ENCODE measurements at regions not wholly inside any gene's neighbourhood (a gene's known extent, or its start where the extent isn't known, plus 50 kb on each side); places are given as distances from the start of the nearest gene placed in this dataset.

DNA sequence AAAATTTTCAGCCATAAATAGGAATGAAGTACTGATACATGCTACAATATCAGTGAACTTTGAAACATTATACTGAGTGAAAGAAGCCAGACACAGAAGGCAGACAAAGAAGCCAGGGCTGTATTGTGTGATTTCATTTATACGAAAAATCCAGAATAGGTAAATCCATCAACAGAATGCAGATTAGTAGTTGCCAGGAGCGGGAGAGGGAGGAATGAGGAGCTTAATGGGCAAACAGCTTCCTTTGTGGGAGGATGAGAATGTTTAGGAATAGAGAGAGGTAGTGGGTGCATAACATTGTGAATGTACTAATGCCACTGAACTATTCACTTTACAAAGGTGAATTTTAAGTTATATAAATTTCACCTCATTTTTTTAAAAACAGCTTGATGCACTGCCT lies 103.3 kb upstream of the SERTM1 start:
- Histone ChIP-seq H3K79me2 (ENCODE audit: control insufficient read depth in 1 of 2, insufficient read depth in 2 of 2, low read length in 2 of 2) (no peaks in the 10 kb centered on the region), H4K20me1 (replicated peaks in 1 of 2; ENCODE audit: control insufficient read depth in 1 of 2, insufficient read depth in 2 of 2, low read length in 2 of 2) (no peaks in the 10 kb centered on the region), H3K14ac (ENCODE audit: insufficient read length) (no peak overlapping the region), H3K4me1 (replicated peaks in 1 of 4; ENCODE audit: control insufficient read depth in 3 of 4, insufficient read depth in 4 of 4, low read length in 3 of 4) (no peaks in the 10 kb centered on the region), H3K9ac (replicated peaks in 1 of 4; ENCODE audit: extremely low read depth in 1 of 4, low read depth in 3 of 4, low read length in 3 of 4) (no peak overlapping the region), H3K79me1 (ENCODE audit: low read depth, low read length) (no peaks in the 10 kb centered on the region), H4K5ac (ENCODE audit: insufficient read length, low read depth, low read length) (no peak overlapping the region), H3K27ac (ENCODE audit: low read depth, low read length) (no peak overlapping the region), H3K36me3 (ENCODE audit: control insufficient read depth in 2 of 4, insufficient read depth in 4 of 4, low read length in 3 of 4) (no peaks in the 10 kb centered on the region), H2BK12ac (ENCODE audit: low read depth, low read length) (no peak overlapping the region), H3K9me3 (ENCODE audit: insufficient read depth in 2 of 2, low read depth in 1 of 2, low read length in 1 of 2) (no peaks in the 10 kb centered on the region), H3K23ac (ENCODE audit: insufficient read length) (no peak overlapping the region), H2AK5ac (ENCODE audit: low read depth, low read length) (no peak overlapping the region), H4K91ac (replicated peaks; ENCODE audit: insufficient read length, low read length) (no peak overlapping the region), H2BK5ac (ENCODE audit: low read depth, low read length) (no peak overlapping the region), H2AFZ (ENCODE audit: low read length) (no peak overlapping the region), H2BK120ac (replicated peaks; ENCODE audit: low read depth, low read length) (no peak overlapping the region), H4K8ac (ENCODE audit: extremely low read depth, insufficient read depth, low read length) (no peak overlapping the region), H3K27me3 (replicated peaks in 1 of 4; ENCODE audit: control insufficient read depth in 3 of 4, extremely low read depth in 1 of 4, insufficient read depth in 3 of 4, low read length in 3 of 4) (no peaks in the 10 kb centered on the region), H2BK20ac (ENCODE audit: low read length) (no peak overlapping the region), H3K4ac (replicated peaks; ENCODE audit: insufficient read length, low read depth, low read length) (no peak overlapping the region), H3K56ac (replicated peaks; ENCODE audit: insufficient read length, low read depth, low read length) (no peak overlapping the region), H3K23me2 (ENCODE audit: low read depth, low read length) (no peaks in the 10 kb centered on the region), H2BK15ac (ENCODE audit: low read length) (no peak overlapping the region), H3K18ac (ENCODE audit: extremely low read depth, low read length) (no peak overlapping the region), H3K4me2 (ENCODE audit: insufficient read depth in 1 of 2, low read depth in 2 of 2, low read length in 2 of 2) (no peak overlapping the region), H3K4me3 (ENCODE audit: extremely low read depth in 1 of 4, insufficient read depth in 2 of 4, low read depth in 3 of 4, low read length in 4 of 4) (no peak overlapping the region)
- 78% methylated on average over 2 of the region's 2 CpGs; no CpG with 5 or more reads in 1 of the 2 experiments for WGBS, 2 experiments (ENCODE audit: extremely low coverage in 1 of 2, insufficient coverage in 1 of 2, insufficient read length in 1 of 2, insufficient replicate concordance in 2 of 2, low coverage in 1 of 2, low lambda C conversion rate in 2 of 2, missing lambda C conversion rate in 1 of 2)
- ChIA-PET POLR2A (ENCODE audit: partially characterized antibody) (no interaction called here), CTCF (ENCODE audit: partially characterized antibody) (interaction anchor here (1.1 kb wide), 1 partner anchor 151 kb away, joined by 3 read pairs; no protein-coding TSS in a partner anchor)
- TF ChIP-seq MAFK (IDR thresholded peaks at IDR 0.05; ENCODE audit: low read depth, low read length) (no peak), BRCA1 (IDR thresholded peaks at IDR 0.05; ENCODE audit: low read depth, low read length) (no peak), ZNF274 (IDR thresholded peaks at IDR 0.05; ENCODE audit: borderline replicate concordance, extremely low read depth, low read length) (no peak), POLR2A (IDR thresholded peaks at IDR 0.05; ENCODE audit: control extremely low read depth in 1 of 2, low read depth in 2 of 2, low read length in 2 of 2) (no peak), HDAC6 (IDR thresholded peaks at IDR 0.05; ENCODE audit: low read depth, low read length) (no peak), GTF2F1 (IDR thresholded peaks at IDR 0.05; ENCODE audit: borderline replicate concordance, low read depth, low read length) (no peak), SIX5 (IDR thresholded peaks at IDR 0.05; ENCODE audit: low read depth, low read length) (no peak), EZH2 (IDR thresholded peaks at IDR 0.05; ENCODE audit: low read depth, low read length, severe bottlenecking) (no peak), TAF1 (IDR thresholded peaks at IDR 0.05; ENCODE audit: low read depth, low read length) (no peak)
- TF ChIP-seq, protein P1, sequence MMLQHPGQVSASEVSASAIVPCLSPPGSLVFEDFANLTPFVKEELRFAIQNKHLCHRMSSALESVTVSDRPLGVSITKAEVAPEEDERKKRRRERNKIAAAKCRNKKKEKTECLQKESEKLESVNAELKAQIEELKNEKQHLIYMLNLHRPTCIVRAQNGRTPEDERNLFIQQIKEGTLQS (IDR thresholded peaks at IDR 0.05; ENCODE audit: insufficient read depth, low read depth, low read length), result no peak
- TF ChIP-seq, protein P2, sequence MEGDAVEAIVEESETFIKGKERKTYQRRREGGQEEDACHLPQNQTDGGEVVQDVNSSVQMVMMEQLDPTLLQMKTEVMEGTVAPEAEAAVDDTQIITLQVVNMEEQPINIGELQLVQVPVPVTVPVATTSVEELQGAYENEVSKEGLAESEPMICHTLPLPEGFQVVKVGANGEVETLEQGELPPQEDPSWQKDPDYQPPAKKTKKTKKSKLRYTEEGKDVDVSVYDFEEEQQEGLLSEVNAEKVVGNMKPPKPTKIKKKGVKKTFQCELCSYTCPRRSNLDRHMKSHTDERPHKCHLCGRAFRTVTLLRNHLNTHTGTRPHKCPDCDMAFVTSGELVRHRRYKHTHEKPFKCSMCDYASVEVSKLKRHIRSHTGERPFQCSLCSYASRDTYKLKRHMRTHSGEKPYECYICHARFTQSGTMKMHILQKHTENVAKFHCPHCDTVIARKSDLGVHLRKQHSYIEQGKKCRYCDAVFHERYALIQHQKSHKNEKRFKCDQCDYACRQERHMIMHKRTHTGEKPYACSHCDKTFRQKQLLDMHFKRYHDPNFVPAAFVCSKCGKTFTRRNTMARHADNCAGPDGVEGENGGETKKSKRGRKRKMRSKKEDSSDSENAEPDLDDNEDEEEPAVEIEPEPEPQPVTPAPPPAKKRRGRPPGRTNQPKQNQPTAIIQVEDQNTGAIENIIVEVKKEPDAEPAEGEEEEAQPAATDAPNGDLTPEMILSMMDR (IDR thresholded peaks at IDR 0.05; ENCODE audit: control extremely low read depth in 1 of 3, insufficient read depth in 1 of 3, low read depth in 1 of 3, low read length in 3 of 3), result no peak
- FAIRE-seq, result no peak
- DNase-seq (ENCODE audit: low read depth in 1 of 2, low spot score in 2 of 2), result no peak
